GM19035 (cell line): ENCODE measurements at regions not wholly inside any gene's neighbourhood (a gene's known extent, or its start where the extent isn't known, plus 50 kb on each side); places are given as distances from the start of the nearest gene placed in this dataset.
"Not testable (repeated sequence)": the region's sequence is repeated elsewhere in the genome, so short reads cannot be mapped to it uniquely, and the experiment has no call there.

Experiments
- ATAC-seq: cut with Tn5 transposase; IDR thresholded peaks from one replicate; pipeline ENCODE4 v1.9.1; 2021; ENCODE audit not compliant: unreplicated experiment

DNA sequence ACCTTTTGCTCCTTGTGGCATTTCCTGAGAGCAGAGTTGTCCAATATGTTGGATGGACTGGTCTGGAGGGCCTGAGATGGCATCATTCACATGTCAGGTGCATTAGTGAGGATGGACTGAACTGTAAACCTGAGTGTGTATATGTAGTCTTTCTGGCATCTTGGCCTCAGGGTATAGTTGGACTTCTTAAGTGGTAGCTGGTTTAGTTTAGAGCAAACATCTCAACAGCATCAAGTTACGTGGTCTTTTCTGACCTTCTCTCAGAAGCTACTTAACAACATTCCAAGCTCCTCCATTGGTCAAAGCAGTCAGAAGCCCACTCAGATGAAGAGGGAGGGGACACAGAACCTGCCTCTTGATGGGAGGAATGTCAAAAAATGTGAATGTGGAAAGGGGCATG lies 829.9 kb downstream of the METTL15 start:
- no peak for ATAC-seq

DNA sequence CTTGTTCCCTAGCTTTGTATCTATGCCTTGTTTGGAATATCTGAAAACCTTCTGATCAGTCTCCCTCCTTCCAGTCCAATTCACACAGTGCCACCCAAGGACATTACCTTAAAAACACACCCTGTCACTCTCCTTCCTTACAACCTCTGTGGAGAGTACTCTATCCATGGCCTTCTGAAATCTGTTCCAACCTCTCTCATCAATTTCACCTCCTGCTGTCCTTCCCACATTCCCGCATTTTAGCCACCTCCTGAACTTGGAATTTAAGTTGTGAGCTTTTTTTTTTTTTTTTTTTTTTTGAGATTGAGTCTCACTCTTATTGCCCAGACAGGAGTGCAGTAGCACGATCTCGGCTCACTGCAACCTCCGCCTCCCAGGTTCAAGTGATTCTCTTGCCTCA lies 824.8 kb downstream of the METTL15 start:
- no peak for ATAC-seq

GRCh38 chr11:28924004-28924403 lies 815.8 kb downstream of the METTL15 start:
- ATAC-seq, result no peak

- ATAC-seq, result no peak
Measured at GRCh38 chr11:28922386-28922981, 814.3 kb downstream of the METTL15 start.

DNA sequence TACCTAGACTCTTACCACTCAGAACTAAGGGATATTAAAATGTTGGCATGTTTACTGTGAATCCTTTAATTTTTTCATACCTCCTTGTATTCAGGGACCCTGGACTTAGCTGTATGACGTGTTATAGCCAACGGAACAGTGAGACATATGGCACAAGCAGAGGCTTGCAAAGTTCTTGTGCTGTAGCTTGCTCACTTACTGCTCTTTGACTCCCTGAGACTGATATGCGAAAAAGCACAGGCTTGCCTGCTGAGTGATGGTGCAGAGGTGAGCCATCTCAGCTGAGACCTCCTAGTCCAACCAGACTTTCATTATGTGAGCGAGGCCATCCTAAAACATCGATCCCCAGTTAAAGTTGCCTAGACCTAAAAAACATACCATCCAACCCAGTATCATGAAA lies 811.0 kb downstream of the METTL15 start:
- ATAC-seq, result no peak

- ATAC-seq, result no peak
Measured at GRCh38 chr11:28913883-28914282, 805.7 kb downstream of the METTL15 start.

DNA sequence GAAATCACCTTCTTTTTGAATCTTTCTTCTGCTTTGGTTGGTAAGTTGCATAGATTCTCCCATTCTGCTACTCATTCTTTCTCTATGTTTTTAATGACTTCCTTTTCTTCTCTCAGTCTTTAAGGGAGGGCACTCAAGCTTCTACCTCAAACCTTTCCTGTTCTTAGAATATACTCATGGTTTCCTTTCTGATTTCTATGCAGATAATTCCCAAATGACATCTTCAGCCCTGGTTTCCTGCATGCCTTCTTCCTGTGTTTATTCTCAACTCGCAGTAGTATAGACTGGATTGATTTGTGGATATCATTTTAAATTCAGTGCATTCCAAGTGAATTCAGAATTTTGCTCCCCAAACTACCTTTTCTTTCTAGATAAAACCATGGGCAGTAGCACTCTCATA lies 803.6 kb downstream of the METTL15 start:
- ATAC-seq, result no peak

GRCh38 chr11:28910926-28911325 lies 802.7 kb downstream of the METTL15 start:
- ATAC-seq, result no peak

DNA sequence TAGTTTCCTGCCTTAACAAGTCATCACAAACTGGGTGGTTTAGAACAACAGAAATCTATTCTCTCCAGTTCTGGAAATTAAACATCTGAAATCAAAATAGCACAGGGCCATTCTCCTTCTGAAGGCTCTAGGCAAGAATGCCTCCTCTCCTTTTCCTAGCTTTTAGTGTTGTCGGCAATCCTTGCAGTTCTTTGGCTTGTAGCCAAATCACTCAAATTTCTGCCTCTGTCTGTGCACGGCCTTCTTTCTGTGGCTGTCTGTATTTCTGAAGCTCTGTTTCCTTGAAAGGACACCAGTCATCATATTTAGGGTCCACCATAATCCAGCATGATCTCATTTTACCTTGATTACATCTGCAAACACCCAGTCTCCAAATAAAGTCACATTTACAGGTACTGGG lies 795.5 kb downstream of the METTL15 start:
- ATAC-seq, result no peak

DNA sequence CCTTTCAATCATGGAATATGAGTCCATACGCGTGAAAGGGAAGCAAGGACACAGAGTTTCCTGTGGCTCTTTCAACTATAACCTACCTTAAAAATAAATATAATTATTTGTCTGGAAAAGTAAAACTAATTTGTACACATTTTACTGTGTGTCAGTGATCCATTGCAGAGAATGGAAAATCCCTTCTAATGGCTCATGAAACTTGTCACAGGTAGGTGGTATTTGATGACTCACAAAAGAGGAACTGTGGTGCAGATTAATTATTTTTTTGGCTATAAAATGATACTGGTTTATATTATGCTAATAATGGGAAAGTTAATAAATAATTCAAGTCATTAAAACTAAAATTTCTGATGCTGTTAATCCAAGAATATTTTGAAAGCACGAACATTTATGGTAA lies 792.2 kb downstream of the METTL15 start:
- ATAC-seq, result no peak

GRCh38 chr11:28899706-28900105 lies 791.5 kb downstream of the METTL15 start:
- no peak for ATAC-seq

DNA sequence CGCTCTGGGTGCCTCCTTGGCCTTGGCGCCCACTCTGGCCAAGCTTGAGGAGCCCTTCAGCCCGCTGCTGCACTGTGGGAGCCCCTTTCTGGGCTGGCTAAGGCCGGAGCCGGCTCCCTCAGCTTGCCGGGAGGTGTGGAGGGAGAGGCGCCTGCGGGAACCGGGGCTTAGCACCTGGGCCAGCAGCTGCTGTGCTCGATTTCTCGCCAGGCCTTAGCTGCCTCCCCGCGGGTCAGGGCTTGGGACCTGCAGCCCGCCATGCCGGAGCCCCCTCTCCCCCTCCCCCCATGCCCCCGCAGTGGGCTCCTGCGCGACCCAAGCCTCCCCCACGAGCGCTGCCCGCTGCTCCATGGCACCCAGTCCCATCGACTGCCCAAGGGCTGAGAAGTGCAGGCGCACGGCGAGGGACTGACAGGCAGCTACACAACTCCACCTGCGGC lies 782.4 kb downstream of the METTL15 start:
- not testable (repeated sequence) for ATAC-seq

DNA sequence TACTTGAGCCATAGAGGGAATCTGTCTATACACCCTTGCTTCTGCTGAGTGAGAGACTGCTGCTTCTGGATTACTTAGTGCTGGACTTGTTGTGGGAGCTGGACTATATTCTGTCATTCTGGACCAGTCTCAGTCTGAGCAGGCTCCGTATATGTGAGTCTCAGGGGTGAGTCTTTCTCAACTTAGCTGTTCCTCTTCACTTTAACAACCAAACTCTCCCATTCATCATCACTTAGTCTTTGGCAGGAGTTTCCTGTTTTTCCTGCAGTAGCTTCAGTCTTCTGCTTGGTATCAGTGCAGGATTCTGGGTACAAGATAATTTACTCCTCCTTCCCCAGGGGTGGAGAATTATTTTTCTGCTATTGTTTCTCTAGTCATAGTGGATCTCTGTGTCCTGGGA lies 779.5 kb downstream of the METTL15 start:
- no peak for ATAC-seq

GRCh38 chr11:28879869-28880268 lies 771.7 kb downstream of the METTL15 start:
- ATAC-seq, result no peak

DNA sequence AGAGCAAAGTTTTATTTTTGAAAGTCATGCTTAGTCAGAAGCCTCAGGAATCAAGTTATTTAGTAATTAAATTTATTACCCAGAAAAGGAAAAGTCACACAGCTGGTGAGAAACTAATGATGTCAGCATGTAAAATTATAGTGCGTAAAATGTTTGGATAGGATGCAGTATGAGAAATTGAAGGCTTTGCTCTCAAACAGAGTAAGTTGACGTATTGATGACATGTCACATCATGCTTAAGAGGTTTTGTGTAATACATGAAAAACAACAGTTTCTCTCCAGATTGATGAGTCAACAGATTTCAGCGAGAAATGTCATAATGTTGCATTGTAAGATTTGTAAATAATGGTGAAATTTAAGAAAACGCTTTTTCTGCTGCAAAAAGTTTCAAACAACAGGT lies 769.8 kb downstream of the METTL15 start:
- ATAC-seq, result no peak

DNA sequence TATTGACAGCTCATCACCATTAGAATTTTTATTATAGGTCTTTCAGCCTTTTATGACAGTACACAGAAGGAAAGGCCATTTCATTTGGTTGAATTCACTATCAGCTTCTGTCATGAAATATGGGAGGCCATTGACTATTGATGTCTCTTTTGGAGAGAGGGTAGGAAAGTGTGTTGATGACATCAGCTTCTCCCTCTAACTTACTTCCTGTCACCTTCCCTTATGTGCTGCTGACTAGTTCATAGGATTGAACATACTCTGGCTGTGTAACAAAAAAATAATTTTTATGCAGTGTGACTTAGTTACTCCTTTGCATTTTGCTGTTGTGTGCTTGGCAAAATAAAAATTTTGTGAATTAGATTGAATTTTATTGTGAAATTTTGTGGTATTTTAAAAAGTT lies 769.2 kb downstream of the METTL15 start:
- ATAC-seq, result no peak

DNA sequence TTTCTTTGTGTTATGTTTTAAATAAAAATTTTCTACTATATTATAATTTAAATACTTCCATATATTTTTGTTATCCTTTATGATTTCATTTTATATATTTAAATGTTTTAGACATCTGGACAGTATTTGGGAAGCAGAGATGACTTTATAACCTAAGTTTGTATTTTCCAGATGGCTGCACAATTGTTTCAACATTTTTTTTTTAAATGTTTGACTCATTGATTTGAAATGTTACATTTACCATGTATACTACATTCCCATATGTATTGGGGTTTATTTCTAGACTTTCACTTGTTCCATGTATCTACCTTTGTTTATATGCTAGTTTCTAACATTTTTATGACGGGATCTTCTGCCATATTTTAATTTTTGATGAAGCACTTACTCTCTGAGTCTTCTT lies 766.5 kb downstream of the METTL15 start:
- no peak for ATAC-seq

DNA sequence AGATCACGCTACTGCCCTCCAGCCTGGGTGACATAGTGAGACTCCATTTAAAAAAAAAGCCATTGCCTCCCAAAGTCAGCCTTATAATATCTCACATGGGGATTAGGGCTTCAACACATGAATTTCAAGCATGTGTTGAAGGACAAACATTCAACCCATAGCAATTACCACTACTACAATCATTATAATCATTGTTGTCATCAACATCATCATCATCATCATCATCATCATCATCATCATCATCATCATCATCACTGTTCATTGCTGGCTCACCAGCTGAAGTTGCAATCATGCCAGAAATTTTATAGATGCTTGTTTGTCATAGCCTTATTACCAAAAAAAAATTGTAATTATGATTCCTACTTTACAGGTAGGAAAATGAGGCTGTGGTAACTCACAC lies 762.9 kb downstream of the METTL15 start:
- no peak for ATAC-seq

DNA sequence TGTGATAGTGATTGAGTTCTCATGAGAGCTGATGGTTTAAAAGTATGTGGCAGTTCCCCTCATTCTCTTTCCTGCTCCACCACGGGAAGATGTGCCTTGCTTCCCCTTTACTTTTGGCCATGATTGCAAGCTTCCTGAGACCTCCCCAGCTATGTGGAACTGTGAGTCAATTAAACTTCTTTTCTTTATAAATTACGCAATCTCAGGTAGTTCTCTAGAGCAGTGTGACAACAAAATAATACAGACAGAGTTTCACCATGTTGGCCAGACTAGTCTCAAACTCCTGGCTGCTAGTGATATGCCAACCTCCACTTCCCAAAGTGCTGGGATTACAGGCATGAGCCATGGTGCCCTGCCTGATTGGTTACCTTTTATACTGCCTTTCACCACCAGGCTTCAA lies 755.2 kb downstream of the METTL15 start:
- no peak for ATAC-seq

GRCh38 chr11:28860893-28861292 lies 752.7 kb downstream of the METTL15 start:
- no peak for ATAC-seq

- ATAC-seq, result no peak
Measured at GRCh38 chr11:28858076-28858475, 749.9 kb downstream of the METTL15 start.

- ATAC-seq, result no peak
Measured at GRCh38 chr11:28849053-28849452, 740.9 kb downstream of the METTL15 start.

GRCh38 chr11:28842716-28843115 lies 734.5 kb downstream of the METTL15 start:
- no peak for ATAC-seq

GRCh38 chr11:28838741-28839140 lies 730.6 kb downstream of the METTL15 start:
- no peak for ATAC-seq
